GM21447 (cell line): ENCODE measurements at regions not wholly inside any gene's neighbourhood (a gene's known extent, or its start where the extent isn't known, plus 50 kb on each side); places are given as distances from the start of the nearest gene placed in this dataset.

ENCODE experiments used
- ATAC-seq: cut with Tn5 transposase; IDR thresholded peaks from one replicate; pipeline ENCODE4 v1.9.1; 2021; ENCODE audit not compliant: unreplicated experiment

GRCh38 chr5:2303431-2304100 is 420.8 kb upstream of the IRX4 start:
- ATAC-seq: no peak

- ATAC-seq: no peak
Observed at GRCh38 chr5:2302169-2302568, 419.4 kb upstream of the IRX4 start.

GRCh38 chr5:2300861-2301574 is 418.3 kb upstream of the IRX4 start:
- no peak for ATAC-seq

GRCh38 chr5:2300421-2300820 is 417.7 kb upstream of the IRX4 start:
- no peak for ATAC-seq

- no peak for ATAC-seq
Observed at GRCh38 chr5:2299388-2300220, 416.9 kb upstream of the IRX4 start.

- ATAC-seq: no peak
Observed at GRCh38 chr5:2298781-2299180, 416.1 kb upstream of the IRX4 start.

GRCh38 chr5:2297991-2298390 is 415.3 kb upstream of the IRX4 start:
- ATAC-seq: no peak

- no peak for ATAC-seq
Observed at GRCh38 chr5:2295476-2295875, 412.8 kb upstream of the IRX4 start.

- ATAC-seq: no peak
Observed at GRCh38 chr5:2293906-2294305, 411.2 kb upstream of the IRX4 start.

GRCh38 chr5:2291146-2291840 is 408.6 kb upstream of the IRX4 start:
- ATAC-seq: no peak

- ATAC-seq: no peak
Observed at GRCh38 chr5:2289380-2289779, 406.7 kb upstream of the IRX4 start.

- no peak for ATAC-seq
Observed at GRCh38 chr5:2288968-2289367, 406.2 kb upstream of the IRX4 start.

- ATAC-seq: no peak
Observed at GRCh38 chr5:2288466-2288865, 405.7 kb upstream of the IRX4 start.

- ATAC-seq: no peak
Observed at GRCh38 chr5:2286250-2286649, 403.5 kb upstream of the IRX4 start.

GRCh38 chr5:2284678-2285077 is 402.0 kb upstream of the IRX4 start:
- no peak for ATAC-seq

- ATAC-seq: no peak
Observed at GRCh38 chr5:2283481-2284045, 400.8 kb upstream of the IRX4 start.

- ATAC-seq: no peak
Observed at GRCh38 chr5:2282893-2283292, 400.2 kb upstream of the IRX4 start.

- no peak for ATAC-seq
Observed at GRCh38 chr5:2282034-2282690, 399.4 kb upstream of the IRX4 start.

- no peak for ATAC-seq
Observed at GRCh38 chr5:2281446-2281845, 398.7 kb upstream of the IRX4 start.

- no peak for ATAC-seq
Observed at GRCh38 chr5:2280318-2280717, 397.6 kb upstream of the IRX4 start.
